Right forelimb (tissue), 1 donor: ENCODE measurements at regions not wholly inside any gene's neighbourhood (a gene's known extent, or its start where the extent isn't known, plus 50 kb on each side); places are given as distances from the start of the nearest gene placed in this dataset.
A peak's percentile ranks its signal among the peaks of the same experiment; 100 is the strongest.

ENCODE experiments used
- DNase-seq: peaks from one replicate; pipeline ENCODE4 v3.0.0-alpha.2; 2018

DNA sequence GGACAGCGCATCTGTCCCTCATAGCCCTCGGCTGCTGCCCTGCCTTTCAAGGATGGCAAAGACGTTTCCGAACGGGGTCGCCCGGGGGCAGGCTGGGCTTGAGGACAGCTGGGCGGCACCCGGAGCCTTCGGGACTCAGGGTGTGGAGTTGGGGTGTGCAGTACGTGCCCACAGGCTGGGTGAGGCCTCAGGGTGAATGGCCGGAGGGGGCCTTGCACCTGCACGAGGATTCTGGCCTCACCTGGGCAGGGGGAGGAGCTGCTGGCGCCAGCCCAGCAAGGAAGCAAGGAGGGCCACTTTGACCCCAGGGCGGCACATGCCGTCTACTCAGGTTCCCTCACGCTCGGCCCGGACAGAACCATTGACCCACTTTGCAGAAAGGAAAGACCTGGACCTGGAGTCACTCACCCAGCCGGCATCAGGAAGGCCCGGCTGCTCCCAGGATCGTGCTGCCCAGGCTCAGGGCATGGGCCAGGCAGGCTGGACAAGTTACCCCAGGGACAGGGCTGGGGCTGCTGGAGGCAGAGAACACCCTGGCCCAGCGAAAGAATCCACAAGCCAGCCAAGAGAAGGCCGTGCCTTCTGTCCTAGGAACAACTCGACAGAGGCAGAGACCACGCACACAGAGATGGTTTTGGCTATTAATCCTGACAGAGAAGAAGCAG, 65.1 kb upstream of the TTC34 start:
- no peak for DNase-seq

DNA sequence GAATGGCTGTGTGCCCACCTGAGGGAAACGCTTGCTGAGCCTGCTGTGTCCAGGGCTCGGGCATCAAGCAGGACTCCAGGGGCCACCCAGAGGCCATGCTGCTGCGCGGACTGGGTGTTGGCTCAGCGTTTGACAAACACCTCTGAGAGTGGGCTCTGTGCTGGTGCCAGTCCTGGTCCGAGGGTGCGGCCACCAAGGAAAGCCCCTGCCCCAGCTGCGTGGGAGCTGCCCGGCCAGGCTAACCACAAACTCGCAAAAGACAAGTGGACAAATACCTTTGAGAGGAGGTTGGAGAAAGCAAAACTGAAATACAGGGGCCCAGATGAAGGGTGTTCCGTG, 65.6 kb upstream of the TTC34 start:
- no peak for DNase-seq

DNA sequence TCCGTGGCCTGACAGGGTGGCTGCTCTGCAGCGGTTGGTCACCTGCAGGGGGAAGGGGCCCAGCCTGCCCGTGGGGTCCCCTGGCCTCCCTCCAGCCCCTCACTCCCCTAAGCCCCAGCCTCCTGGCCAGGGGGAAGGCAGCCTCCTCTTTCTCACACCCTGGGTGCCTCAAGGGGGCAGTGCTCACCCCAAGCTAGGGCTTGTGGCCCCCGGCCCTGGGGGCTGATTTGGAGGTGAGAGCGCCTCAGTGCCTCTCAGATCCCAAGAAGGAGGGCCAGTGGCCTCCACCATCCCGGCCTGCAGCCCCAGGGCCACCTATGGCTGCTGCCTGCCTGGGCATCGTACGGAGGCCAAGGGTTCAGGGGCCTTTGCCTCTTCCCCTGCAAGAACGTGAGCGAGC, 66.4 kb upstream of the TTC34 start:
- DNase-seq: no peak

DNA sequence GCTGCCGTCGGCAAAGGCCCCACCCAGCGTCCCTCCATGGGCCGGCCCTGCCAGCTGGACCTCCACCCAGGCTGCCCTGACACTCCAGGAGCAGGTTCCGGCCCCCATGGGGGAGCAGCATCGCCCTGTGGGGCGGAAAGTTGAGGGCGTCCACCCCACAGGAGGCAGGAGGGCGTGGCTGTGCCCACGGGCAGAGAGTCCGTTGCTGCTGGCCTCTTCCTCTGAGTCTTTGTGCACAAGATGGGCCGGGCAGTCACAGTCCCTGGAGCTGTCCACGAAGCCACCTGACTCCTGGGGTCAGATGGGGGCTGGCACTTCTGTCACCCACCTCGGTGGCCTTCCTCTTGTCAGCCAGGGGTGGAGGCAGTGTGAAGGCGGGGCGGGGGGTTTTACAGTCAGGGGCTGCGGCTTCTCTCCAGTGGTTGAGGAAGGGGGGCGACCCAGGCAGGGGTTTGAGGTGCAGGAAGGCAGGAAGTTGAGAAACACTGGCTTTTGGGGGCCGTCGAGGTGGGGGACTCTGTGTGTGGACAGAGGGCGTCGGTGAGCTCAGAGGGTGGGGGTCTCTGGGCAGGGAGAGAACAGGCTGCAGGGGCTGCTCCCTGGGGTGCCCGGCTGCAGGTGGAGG, 67.2 kb upstream of the TTC34 start:
- no peak for DNase-seq

DNA sequence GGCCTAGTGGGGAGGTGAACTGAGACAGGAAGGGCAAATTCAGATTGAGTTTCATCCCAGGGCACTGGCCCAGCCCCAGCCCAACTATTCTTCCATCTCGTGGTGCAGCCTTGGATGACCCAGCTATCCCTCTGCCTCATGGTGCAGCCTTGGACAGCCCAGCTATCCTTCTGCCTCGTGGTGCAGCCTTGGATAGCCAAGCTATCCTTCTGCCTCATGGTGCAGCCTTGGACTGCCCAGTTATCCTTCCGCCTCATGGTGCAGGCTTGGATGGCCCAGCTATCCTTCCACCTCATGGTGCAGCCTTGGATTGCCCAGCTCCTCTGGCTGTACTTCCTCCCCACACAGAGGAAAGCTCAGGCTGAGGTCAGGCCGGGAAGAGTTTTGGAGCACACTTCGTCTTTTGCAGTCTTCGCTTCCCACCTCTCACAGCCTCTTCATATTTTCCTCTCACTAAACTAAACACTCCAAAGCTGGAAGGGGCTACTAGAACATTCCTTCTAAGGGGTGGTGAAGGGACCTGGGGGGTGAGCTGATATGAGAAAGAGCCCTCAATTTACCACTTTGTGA, 69.8 kb upstream of the TTC34 start:
- no peak for DNase-seq

DNA sequence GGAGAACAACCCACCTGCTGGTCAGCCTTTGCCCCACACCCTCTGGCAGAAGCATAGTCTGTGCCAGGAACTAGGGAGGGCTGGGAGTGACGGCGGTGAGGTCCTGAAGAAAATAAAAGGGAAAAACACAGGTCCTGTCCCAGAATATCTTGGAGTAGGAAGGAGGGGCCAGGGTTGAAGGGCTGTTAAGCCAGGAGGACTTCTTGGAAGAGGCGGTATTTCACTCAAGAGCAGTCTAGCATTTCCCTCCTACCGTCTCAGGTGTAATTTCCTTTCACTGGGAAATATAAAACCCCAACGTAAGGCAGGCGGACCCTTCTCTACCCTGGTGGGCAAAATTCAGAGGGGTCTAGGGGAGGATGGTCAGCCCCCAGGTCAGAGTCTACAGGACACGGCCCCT, 72.7 kb upstream of the TTC34 start:
- DNase-seq: no peak

DNA sequence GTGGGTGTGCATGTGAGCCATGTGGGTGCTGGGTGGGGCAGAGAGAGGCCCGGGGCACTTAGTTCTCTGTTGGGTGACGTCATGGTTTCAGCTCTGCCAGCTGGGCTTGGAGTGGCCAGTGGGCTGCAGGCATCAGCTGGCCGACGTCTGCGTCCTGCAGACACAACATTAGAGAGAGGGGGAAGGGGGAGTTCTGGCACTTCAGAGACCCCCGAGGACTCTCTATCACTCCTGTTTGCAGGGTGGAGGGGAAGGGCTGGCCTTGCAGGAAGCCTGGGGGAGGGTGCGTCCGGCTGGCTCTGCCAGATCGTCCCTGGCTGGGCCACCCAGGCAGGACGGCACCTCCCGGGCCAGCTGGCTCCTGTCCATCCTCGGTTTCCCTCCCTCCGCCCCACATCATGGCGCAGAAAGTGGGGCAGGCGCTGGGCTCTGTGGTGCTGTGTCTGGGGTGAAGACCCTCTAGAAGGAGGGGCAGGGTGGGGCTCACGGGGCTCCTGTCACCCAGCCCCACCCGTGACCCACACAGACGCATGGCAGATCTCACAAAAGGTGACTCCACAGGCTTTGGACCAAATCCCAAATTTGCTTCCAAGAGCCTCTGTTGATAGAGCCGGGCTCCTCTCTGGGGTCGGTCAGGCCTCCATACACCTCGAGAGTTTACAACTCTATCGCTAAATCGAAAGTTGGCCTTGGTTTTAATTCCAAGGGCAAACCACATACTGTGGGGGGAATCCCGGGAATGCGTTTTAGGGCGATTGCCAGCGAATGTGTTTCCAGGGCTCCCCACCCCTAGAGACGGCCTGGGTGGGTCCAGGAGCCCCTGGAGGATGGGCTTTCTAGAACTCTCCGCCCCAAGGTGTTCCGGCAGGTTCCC, 73.4 kb upstream of the TTC34 start:
- DNase-seq: no peak

DNA sequence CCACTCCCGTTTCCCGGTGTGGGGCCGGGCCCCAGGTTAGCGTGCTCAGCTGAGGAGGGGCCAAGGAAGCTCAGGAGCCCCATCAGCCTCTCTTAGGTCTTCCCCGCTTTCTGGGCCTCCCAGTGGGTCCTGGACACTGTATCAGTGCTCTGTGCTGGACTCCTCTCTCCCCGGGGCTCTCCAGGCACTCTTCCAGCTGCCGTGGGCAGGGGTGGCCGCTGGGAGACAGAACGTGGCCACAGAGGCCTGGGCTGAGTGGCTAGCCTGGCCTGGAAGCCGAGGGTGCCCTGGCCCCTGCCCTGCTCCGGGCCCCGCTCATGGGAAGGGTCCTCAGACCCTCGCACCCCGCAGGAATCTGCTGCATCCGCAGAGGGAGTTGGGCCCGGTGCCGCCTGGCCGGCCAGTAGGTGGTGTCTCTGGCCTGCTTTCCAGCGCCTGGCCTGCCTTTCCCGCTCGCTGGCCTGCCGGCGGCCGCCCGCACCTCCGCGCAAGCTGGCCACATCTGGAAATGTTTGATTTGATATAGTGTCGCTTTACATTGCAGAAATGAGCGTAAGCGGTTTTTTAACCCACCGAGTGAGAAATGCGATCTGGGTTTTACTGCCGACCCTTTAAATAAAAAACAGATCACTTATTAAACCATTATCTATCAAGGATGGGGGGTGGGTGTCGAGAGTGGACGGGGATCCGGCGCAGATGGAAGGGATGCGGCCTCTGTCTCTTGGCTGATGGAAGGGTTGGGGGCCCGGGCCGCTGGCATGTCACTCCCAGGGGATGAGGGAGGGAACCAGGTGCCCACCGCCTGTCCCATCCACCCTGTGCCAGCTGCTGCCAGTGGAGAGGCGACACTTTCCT, 74.4 kb upstream of the TTC34 start:
- DNase-seq: peak; percentile 84

DNA sequence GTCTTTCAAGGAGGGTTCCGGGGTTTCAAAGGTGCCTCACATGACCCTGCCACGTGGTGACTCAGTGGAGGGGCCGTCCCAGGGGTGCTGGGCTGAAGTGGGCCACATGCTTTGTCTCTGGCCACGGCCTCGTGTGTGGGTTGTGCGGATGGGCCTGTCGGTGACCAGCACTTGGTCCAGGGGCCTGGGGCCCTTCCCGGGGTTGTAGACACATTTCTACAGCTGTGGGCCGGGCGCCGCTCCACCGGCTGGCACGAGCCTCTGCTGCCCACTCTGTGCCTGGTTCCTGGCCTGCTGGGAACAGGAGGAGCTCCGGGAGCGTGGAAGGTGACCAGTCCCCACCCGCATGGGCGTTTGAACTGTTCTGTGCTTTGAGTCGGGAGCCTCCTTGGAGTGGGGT, 75.4 kb upstream of the TTC34 start:
- DNase-seq: no peak

DNA sequence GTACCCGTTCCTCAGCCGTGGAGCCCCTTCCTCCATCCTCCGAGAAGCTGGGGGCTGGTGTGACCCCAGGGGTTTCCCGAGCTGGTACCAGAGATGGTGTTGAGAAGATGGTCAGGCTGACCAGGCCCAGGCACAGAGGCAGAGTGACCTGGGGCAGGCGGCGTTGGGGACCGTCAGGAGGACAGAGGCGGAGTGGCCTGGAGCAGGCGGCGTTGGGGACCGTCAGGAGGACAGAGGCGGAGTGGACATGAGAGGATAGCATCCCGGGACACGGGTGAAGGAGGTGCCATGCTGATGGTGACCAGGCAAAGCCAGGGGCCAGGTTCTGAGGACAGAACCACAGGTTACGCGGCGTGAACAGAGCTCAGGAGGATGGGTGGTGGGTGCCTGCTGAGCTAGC, 75.9 kb upstream of the TTC34 start:
- no peak for DNase-seq

DNA sequence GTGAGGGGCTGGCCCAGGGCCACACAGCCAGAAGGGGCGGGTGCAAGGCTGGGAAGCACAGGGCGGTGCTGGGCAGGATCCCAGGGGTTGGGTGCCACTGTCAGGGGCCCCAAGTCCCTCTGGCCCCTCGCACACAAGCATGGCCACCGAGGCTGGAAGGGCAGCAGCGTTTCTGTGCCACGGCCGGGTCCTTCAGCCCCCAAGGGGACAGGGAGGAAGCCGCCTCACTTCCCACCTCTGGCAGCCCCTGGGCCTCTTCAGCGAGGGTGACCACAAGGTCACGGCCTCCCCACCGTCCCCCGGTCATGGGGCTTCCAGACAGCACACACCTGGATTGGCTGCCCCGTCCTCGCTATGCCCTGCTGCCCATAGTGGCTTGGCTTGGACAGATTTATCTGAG, 77.1 kb upstream of the TTC34 start:
- DNase-seq: no peak

DNA sequence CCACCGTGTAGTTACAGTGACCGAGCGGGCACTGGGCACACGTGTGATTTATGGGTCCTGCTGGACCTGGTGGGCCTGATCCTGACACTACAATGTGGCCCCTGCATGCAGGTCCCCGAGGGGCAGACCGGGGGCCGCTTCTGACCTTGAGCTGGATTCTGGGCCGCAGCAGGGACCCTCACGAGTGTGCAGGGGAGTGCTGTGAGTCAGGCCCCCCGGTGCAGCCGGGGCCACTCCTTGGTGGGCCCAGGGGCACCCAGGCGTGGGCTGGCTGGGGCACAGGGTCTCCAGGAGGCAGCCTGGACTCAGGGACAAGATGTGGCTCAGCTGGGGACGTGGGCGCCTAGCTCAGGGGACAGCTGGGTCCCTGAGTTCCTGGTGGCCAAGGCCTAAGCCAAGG, 77.5 kb upstream of the TTC34 start:
- no peak for DNase-seq

DNA sequence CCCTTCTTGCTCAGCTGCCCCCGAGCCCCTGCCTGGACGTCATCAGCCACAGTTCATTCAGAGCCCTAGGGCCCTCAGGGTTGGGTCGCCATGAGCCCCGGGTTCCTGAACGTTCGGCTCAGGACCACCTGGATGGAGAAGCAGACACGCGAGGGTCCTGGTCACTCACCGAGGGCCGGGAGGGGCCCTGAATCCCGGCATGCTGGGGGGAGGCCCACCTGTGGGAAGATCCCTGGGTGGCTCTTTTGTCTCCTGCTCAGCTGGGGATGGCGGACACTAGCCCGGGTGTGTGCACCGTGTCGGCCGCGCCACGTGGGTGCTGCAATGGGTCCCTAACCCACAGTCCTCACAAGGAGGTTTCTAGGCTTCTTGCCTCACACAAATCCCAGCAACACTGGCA, 78.1 kb upstream of the TTC34 start:
- no peak for DNase-seq

DNA sequence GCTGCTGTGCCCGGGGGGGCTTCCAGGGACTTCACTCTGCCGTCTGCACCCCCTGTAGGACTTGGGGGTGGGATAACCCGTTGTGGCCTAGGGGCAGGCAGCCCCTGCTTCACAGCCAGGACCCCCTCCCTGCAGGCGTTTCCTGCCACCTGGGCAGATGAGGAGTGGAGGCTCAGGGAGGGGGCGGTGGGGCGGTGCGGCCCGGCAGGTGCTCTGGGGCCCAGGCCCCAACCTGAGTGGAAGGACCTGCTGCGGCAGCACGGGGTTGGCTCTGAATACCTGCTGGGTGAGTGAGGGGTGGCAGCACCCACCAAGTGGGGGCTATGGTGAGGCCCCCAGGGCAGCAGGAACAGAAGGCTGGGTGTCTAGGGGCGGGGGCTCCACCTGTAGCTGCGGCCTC, 78.6 kb upstream of the TTC34 start:
- DNase-seq: no peak

DNA sequence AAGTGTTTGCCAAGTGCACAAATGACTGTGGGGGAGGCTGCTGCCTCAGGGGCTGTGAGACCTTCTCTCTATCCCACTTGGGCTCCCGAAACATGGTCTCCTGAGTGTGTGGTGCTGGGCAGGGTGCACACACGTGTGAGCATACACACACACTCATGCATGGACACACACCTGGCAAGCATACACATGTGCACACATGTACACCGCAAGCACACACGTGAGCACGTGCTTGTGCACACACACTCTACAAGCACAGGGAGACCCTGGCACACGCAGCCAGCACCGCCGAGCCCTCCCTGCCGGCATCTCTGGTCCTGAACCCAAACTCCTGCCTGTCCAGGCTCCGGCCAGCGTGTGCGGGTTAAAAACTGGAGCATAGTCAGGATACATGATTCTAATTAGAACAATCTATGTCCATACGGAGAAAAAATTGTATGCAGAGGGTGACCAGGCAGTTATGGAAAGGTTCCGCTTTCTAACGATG, 79.4 kb upstream of the TTC34 start:
- DNase-seq: no peak

DNA sequence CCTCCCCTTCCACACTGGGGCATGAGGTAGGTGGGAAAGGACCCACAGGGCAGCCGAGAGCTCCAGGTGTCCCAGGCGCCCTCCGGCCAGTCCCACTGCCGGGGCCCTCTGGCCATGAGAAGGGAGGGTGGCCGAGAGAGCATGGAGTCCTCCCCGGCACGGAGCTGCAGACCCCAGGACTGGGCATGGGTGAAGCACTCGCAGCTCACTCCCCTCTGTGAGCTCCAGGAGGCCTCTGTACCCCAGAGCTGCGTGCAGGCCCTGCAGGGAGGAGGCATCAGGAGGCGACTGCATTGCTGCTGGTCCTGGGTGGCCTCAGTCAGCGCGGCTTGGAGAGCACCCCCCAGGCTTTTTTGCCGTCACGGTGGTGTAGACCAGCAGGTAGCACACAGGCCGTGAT, 80.1 kb upstream of the TTC34 start:
- no peak for DNase-seq

DNA sequence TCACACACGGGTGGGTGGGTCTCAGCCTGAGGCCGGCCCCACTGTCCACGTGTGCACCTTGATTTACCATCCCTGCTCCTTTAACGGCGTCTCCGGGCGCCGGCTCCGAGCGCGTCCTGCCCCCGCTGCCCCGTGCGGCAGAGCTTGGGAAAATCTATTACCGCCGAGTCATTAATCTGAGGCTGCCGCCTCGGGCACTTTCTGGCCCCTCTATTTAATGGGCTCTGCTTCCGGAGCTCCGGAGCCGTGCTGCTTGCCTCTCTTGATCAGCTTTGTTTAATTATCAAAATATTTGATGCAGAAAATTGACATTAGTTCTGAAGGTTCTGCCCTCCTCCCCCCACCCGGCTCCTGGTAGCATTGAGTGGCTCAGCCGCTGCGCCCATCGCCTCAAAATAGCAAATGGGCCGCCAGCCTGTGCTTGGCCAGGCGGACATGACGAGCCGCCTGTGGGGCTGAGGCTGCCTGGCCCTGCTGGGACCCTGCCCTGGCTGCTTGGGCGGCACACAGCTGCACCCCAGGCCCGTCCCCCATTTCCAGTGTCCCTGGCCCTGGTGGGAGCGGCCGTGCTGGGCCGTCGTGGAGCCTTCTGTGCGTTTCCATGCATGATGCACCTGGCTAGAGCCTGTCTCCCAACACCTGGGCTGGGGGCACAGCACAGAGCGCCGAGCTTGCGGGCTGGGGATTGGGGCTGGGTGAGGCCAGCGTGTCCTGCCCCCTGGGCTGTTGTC, 81.6 kb upstream of the TTC34 start:
- DNase-seq: no peak

DNA sequence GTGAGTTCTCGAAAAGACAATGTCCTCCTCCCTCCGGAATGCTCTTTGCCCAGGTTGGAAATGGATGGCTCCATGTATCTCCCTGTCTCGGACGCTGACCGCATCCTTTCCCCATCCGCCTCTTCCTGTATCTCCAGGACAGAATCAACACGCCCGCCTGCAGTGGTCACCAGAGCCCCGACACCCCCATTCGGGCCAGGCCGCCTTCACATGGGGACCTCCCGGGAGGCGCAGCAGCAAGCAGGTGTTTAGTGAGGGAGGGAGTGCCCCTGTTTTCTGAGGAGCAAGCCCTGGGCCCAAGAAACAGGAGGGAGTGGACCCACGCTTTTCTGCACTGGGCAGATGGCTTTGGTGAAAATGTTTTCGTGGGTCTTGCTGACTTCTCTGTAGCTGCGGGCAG, 83.5 kb upstream of the TTC34 start:
- DNase-seq: no peak

DNA sequence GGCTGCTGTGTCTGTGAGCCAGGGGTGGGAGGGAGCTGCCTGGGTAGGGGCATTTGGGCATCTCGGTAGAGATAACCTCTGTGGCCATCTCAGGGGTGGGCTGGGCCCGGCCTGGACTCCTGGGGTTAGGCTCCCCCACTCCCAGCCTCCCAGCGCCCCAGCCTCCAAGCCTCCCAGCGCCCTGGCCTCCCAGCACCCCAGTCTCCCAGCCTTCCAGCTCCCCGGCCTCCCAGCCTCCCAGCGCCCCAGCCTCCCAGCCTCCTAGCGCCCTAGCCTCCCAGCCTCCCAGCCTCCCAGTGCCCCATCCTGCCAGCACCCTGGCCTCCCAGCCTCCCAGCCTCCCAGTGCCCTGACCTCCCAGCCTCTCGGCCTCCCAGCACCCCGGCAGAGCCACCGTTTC, 85.1 kb upstream of the TTC34 start:
- DNase-seq: no peak

DNA sequence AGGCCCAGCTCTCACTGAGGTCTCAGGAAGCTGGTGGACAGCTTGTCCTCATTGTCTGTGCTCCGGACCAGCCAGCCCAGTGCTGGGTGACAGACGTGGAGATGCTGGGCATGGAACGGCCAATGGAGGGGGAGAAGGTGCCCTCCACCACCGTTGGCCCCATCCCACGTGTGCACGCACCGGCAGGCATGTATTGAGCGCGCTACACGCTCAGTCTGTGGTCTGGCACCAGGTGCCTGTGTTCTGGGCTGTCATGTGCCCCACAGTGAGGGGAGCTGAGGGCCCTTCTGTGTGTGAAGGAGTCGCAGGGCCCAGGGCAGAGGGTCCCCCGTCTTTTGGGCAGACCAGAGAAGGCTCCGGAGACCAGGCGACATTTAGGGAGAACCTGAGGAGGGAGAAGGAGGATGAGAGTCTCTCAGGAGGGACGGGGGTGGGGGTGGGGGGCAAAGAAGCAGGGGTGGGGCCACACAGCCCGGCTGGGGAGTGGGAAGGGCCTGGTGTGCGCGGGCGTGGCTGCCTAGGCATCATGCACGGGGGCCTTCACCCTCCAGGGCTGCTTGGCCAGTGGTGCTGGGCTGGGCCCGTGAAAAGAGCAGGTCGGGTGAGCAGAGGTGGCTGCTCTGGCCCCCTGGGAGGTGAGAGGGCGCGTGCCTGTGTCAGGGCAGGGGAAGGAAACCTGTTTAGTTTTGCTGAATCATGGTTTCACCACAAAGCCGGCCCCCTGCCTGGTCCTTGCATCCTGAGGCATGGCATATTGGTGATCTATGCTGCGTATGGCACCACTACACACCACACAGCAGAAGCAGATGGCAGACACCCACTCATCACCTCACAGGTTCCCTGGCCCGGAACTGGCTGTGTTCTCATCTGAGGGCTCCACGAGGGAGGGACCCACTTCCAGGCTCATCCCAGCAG, 86.7 kb upstream of the TTC34 start:
- DNase-seq: no peak
